ENCODE measurements at regions not wholly inside any gene's neighbourhood (a gene's known extent, or its start where the extent isn't known, plus 50 kb on each side); places are given as distances from the start of the nearest gene placed in this dataset.
A peak's percentile ranks its signal among the peaks of the same experiment; 100 is the strongest.

- no peak for DNase-seq
- no peak overlapping the region for H3K27ac ChIP-seq (ENCODE audit: low read depth in 2 of 2, low read length in 1 of 2)
- POLR2A ChIA-PET: no interaction called here
- H3K27me3 ChIP-seq (ENCODE audit: insufficient read depth): no peaks in the 10 kb centered on the region
- no peaks in the 10 kb centered on the region for H3K9me2 ChIP-seq
- H3K4me1 ChIP-seq (ENCODE audit: control insufficient read depth in 1 of 2, insufficient read depth in 2 of 2, low read depth in 1 of 2, low read length in 1 of 2): peaks cover 0 to 25% of the 10 kb centered on the region in 2 experiments; a peak in 2 of 4 replicates
- no peaks in the 10 kb centered on the region for H3K79me2 ChIP-seq (ENCODE audit: insufficient read depth)
- no peak overlapping the region for H3K4me3 ChIP-seq (ENCODE audit: low read depth in 2 of 2, low read length in 1 of 2)
- CTCF ChIA-PET: interaction anchor here (0.6 to 1.4 kb wide), 4 partner anchors 11 to 271 kb away, joined by 3 to 5 read pairs (median 3); no protein-coding TSS in a partner anchor
- no peak overlapping the region for H2AFZ ChIP-seq (ENCODE audit: low read depth)
- H3F3A ChIP-seq (replicated peaks; ENCODE audit: insufficient read depth): peaks cover 6% of the 10 kb centered on the region
- H3K4me2 ChIP-seq: no peak overlapping the region
- TF ChIP-seq MXI1 (IDR thresholded peaks at IDR 0.05; ENCODE audit: low read depth, low read length) (no peak), RXRA (IDR thresholded peaks at IDR 0.05; ENCODE audit: borderline replicate concordance, low read depth) (no peak), MEF2A (IDR thresholded peaks at IDR 0.05; ENCODE audit: borderline replicate concordance, low read depth) (no peak), TAF1 (IDR thresholded peaks at IDR 0.05; ENCODE audit: borderline replicate concordance, low read depth, low read length) (no peak), FOSL2 (IDR thresholded peaks at IDR 0.05; ENCODE audit: borderline replicate concordance, low read depth) (no peak), RCOR1 (IDR thresholded peaks at IDR 0.05; ENCODE audit: low read length) (no peak)
- TF ChIP-seq, protein P1, sequence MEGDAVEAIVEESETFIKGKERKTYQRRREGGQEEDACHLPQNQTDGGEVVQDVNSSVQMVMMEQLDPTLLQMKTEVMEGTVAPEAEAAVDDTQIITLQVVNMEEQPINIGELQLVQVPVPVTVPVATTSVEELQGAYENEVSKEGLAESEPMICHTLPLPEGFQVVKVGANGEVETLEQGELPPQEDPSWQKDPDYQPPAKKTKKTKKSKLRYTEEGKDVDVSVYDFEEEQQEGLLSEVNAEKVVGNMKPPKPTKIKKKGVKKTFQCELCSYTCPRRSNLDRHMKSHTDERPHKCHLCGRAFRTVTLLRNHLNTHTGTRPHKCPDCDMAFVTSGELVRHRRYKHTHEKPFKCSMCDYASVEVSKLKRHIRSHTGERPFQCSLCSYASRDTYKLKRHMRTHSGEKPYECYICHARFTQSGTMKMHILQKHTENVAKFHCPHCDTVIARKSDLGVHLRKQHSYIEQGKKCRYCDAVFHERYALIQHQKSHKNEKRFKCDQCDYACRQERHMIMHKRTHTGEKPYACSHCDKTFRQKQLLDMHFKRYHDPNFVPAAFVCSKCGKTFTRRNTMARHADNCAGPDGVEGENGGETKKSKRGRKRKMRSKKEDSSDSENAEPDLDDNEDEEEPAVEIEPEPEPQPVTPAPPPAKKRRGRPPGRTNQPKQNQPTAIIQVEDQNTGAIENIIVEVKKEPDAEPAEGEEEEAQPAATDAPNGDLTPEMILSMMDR (IDR thresholded peaks at IDR 0.05): no peak
- H3K9me3 ChIP-seq: no peaks in the 10 kb centered on the region
- no peak overlapping the region for H3K9ac ChIP-seq
- H3K36me3 ChIP-seq (replicated peaks in 1 of 2; ENCODE audit: control insufficient read depth in 1 of 2, insufficient read depth in 2 of 2, low read length in 1 of 2): no peaks in the 10 kb centered on the region
- WGBS (ENCODE audit: low lambda C conversion rate): 87% methylated on average over 5 of the region's 5 CpGs
- H4K20me1 ChIP-seq (ENCODE audit: insufficient read depth): no peaks in the 10 kb centered on the region
Observed at GRCh38 chr1:234712891-234713305, 102.9 kb upstream of the IRF2BP2 start.

- Histone ChIP-seq H3K9me3 (no peaks in the 10 kb centered on the region), H3K9me2 (no peaks in the 10 kb centered on the region), H3K27ac (ENCODE audit: low read depth in 2 of 2, low read length in 1 of 2) (peak overlapping the region in 1 of 2 experiments; percentile 48; a peak in 2 of 4 replicates), H2AFZ (ENCODE audit: low read depth) (no peak overlapping the region), H4K20me1 (ENCODE audit: insufficient read depth) (no peaks in the 10 kb centered on the region), H3K27me3 (ENCODE audit: insufficient read depth) (no peaks in the 10 kb centered on the region), H3K4me3 (ENCODE audit: low read depth in 2 of 2, low read length in 1 of 2) (no peak overlapping the region), H3F3A (replicated peaks; ENCODE audit: insufficient read depth) (peaks cover 6% of the 10 kb centered on the region), H3K4me1 (ENCODE audit: control insufficient read depth in 1 of 2, insufficient read depth in 2 of 2, low read depth in 1 of 2, low read length in 1 of 2) (peaks cover 0 to 14% of the 10 kb centered on the region in 2 experiments; a peak in 2 of 4 replicates), H3K9ac (no peak overlapping the region), H3K36me3 (replicated peaks in 1 of 2; ENCODE audit: control insufficient read depth in 1 of 2, insufficient read depth in 2 of 2, low read length in 1 of 2) (no peaks in the 10 kb centered on the region), H3K79me2 (ENCODE audit: insufficient read depth) (no peaks in the 10 kb centered on the region), H3K4me2 (no peak overlapping the region)
- no peak for DNase-seq
- ChIA-PET POLR2A (interaction anchor here (0.8 kb wide), 1 partner anchor 13 kb away, joined by 3 read pairs; no protein-coding TSS in a partner anchor), CTCF (interaction anchor here (0.6 to 2.2 kb wide), 5 partner anchors 9 to 52 kb away, joined by 3 to 6 read pairs (median 3); no protein-coding TSS in a partner anchor)
- 80% methylated on average over 7 of the region's 7 CpGs for WGBS (ENCODE audit: low lambda C conversion rate)
- TF ChIP-seq MXI1 (IDR thresholded peaks at IDR 0.05; ENCODE audit: low read depth, low read length) (no peak), FOXM1 (IDR thresholded peaks at IDR 0.05; ENCODE audit: low read depth) (no peak), EZH2phosphoT487 (IDR thresholded peaks at IDR 0.05; ENCODE audit: borderline replicate concordance, low read depth) (no peak), FOXJ3 (CRISPR knock-in tag; IDR thresholded peaks at IDR 0.05) (no peak), TAF1 (IDR thresholded peaks at IDR 0.05; ENCODE audit: borderline replicate concordance, low read depth, low read length) (no peak), SIN3A (IDR thresholded peaks at IDR 0.05; ENCODE audit: borderline replicate concordance, low read depth, low read length) (no peak), POLR2AphosphoS5 (IDR thresholded peaks at IDR 0.05; ENCODE audit: low read depth, low read length) (no peak), RXRA (IDR thresholded peaks at IDR 0.05; ENCODE audit: borderline replicate concordance, low read depth) (no peak), CHD2 (IDR thresholded peaks at IDR 0.05; ENCODE audit: low read length, partially characterized antibody) (no peak), NRF1 (IDR thresholded peaks at IDR 0.05; ENCODE audit: low read depth, low read length) (no peak)
Observed at GRCh38 chr1:234710936-234711724, 101.2 kb upstream of the IRF2BP2 start.

Data from SK-N-SH (cell line).